ENCODE measurements at regions not wholly inside any gene's neighbourhood (a gene's known extent, or its start where the extent isn't known, plus 50 kb on each side); places are given as distances from the start of the nearest gene placed in this dataset.

GRCh38 chr5:66425842-66426241 is 170.4 kb upstream of the MAST4 start:
- Histone ChIP-seq H2BK5ac (ENCODE audit: insufficient read length, low read length) (no peak overlapping the region), H2AK5ac (ENCODE audit: insufficient read length, low read length) (no peak overlapping the region), H2BK120ac (ENCODE audit: low read depth, low read length, poor library complexity, severe bottlenecking) (no peak overlapping the region), H3K18ac (ENCODE audit: insufficient read length, low read depth, low read length) (no peak overlapping the region), H3K9me3 (ENCODE audit: control insufficient read depth, low read depth, low read length) (no peaks in the 10 kb centered on the region), H4K8ac (replicated peaks; ENCODE audit: insufficient read length, low read depth, low read length) (no peak overlapping the region), H4K91ac (ENCODE audit: insufficient read length, low read depth, low read length) (no peak overlapping the region), H3K4me2 (ENCODE audit: insufficient read depth, insufficient read length, low read length) (no peak overlapping the region), H2BK20ac (ENCODE audit: low read depth, low read length, poor library complexity, severe bottlenecking) (no peak overlapping the region), H4K20me1 (ENCODE audit: control insufficient read depth, insufficient read depth, insufficient read length) (no peaks in the 10 kb centered on the region), H3K23me2 (ENCODE audit: insufficient read length, low read depth, low read length, poor library complexity, severe bottlenecking) (no peaks in the 10 kb centered on the region), H3T11ph (ENCODE audit: low read length) (no peak overlapping the region), H3K79me2 (ENCODE audit: insufficient read depth, low read length) (no peaks in the 10 kb centered on the region), H3K79me1 (ENCODE audit: insufficient read depth, low read depth, low read length, poor library complexity, severe bottlenecking) (no peaks in the 10 kb centered on the region), H3K9ac (ENCODE audit: extremely low read depth, insufficient read length, low read length) (no peak overlapping the region), H4K5ac (ENCODE audit: insufficient read length, low read depth, low read length) (no peak overlapping the region), H2AFZ (ENCODE audit: low read length) (no peak overlapping the region), H2BK12ac (ENCODE audit: insufficient read length, low read depth, low read length) (no peak overlapping the region), H3K27ac (ENCODE audit: insufficient read length, low read depth, low read length) (no peak overlapping the region), H3K4ac (ENCODE audit: low read depth, low read length) (no peak overlapping the region), H2BK15ac (ENCODE audit: low read depth, low read length) (no peak overlapping the region), H3K56ac (ENCODE audit: insufficient read length, low read depth, low read length) (no peak overlapping the region), H3K4me1 (ENCODE audit: insufficient read depth, low read length) (no peaks in the 10 kb centered on the region), H3K14ac (ENCODE audit: insufficient read depth, low read length) (no peak overlapping the region; the same call in 1 of the 2 replicates), H3K23ac (ENCODE audit: insufficient read length, low read depth, low read length) (no peak overlapping the region), H3K27me3 (ENCODE audit: insufficient read depth, low read length) (no peaks in the 10 kb centered on the region)
- Mint-ChIP-seq H3K27me3 (ENCODE audit: low read depth) (peaks cover 4% of the 10 kb centered on the region), H3K9me3 (peaks cover 4 to 11% of the 10 kb centered on the region in 2 experiments; a peak in 3 of 5 replicates), H3K27ac (no peak overlapping the region), H3K4me3 (no peak overlapping the region), H3K4me1 (no peaks in the 10 kb centered on the region), H3K36me3 (ENCODE audit: insufficient read depth in 1 of 3, low read depth in 3 of 3) (peaks cover 0 to 12% (median 1%) of the 10 kb centered on the region in 3 experiments; a peak in 2 of 7 replicates)
- TF ChIP-seq, protein P1, sequence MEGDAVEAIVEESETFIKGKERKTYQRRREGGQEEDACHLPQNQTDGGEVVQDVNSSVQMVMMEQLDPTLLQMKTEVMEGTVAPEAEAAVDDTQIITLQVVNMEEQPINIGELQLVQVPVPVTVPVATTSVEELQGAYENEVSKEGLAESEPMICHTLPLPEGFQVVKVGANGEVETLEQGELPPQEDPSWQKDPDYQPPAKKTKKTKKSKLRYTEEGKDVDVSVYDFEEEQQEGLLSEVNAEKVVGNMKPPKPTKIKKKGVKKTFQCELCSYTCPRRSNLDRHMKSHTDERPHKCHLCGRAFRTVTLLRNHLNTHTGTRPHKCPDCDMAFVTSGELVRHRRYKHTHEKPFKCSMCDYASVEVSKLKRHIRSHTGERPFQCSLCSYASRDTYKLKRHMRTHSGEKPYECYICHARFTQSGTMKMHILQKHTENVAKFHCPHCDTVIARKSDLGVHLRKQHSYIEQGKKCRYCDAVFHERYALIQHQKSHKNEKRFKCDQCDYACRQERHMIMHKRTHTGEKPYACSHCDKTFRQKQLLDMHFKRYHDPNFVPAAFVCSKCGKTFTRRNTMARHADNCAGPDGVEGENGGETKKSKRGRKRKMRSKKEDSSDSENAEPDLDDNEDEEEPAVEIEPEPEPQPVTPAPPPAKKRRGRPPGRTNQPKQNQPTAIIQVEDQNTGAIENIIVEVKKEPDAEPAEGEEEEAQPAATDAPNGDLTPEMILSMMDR (conservative IDR thresholded peaks at IDR 0.05), result no peak
- no peak for DNase-seq
- no CpG with 5 or more reads among the region's 4 CpGs for WGBS (ENCODE audit: extremely low coverage, insufficient read length, low lambda C conversion rate)

Measured in H9 (cell line).